K562 (cell line): ENCODE measurements at regions not wholly inside any gene's neighbourhood (a gene's known extent, or its start where the extent isn't known, plus 50 kb on each side); places are given as distances from the start of the nearest gene placed in this dataset.

ENCODE experiments used
- TF ChIP-seq, protein P1 (sequence below), 2 experiments: fragments of 450-650 bp; formaldehyde crosslinking in 1 of 2; IDR thresholded peaks; 2 replicates each; pipeline versions ENCODE4 v1.4.0 to v1.6.1; 2014 to 2020; ENCODE audit warnings: mild to moderate bottlenecking in 2 of 2, borderline replicate concordance in 1 of 2, low read depth in 1 of 2
- TF ChIP-seq, protein P2 (sequence below), 3 experiments: IDR thresholded peaks in 2 of 3; conservative IDR thresholded peaks in 1 of 3; 2 replicates each; pipeline ENCODE4 v1.5.1; 2011 to 2012; ENCODE audit warnings: low read length in 3 of 3, mild to moderate bottlenecking in 3 of 3, control low read depth in 2 of 3, improper control_type of control experiment in 1 of 3, inconsistent platforms in 1 of 3, low read depth in 1 of 3, mixed read lengths in 1 of 3, moderate library complexity in 1 of 3; ENCODE audit not compliant: insufficient read depth in 2 of 3

DNA sequence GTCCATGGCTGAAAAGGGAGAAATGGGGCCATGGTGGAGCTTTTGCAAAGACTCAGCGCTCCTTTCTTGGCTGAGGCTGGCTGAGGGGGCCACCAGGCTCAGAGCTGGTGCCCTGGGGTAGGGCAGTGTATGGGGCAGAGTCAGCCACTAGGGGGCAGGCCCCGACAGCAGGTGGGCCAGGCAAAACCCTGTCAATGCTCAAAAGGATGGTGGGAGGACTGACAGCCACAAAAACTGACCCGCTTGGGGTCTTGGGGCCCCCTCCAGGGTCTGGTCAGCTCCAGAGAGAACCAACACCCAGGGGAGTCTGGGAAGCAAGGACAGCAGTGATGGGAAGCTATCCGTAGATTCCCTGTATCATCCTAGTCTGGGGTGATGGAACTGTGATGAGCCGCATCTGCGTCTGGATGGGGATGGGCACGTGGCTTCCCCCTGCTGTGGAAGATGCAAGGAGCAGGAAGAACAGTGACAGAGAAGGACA is 306.9 kb downstream of the DHX35 start (continued):
- TF ChIP-seq, protein P1, sequence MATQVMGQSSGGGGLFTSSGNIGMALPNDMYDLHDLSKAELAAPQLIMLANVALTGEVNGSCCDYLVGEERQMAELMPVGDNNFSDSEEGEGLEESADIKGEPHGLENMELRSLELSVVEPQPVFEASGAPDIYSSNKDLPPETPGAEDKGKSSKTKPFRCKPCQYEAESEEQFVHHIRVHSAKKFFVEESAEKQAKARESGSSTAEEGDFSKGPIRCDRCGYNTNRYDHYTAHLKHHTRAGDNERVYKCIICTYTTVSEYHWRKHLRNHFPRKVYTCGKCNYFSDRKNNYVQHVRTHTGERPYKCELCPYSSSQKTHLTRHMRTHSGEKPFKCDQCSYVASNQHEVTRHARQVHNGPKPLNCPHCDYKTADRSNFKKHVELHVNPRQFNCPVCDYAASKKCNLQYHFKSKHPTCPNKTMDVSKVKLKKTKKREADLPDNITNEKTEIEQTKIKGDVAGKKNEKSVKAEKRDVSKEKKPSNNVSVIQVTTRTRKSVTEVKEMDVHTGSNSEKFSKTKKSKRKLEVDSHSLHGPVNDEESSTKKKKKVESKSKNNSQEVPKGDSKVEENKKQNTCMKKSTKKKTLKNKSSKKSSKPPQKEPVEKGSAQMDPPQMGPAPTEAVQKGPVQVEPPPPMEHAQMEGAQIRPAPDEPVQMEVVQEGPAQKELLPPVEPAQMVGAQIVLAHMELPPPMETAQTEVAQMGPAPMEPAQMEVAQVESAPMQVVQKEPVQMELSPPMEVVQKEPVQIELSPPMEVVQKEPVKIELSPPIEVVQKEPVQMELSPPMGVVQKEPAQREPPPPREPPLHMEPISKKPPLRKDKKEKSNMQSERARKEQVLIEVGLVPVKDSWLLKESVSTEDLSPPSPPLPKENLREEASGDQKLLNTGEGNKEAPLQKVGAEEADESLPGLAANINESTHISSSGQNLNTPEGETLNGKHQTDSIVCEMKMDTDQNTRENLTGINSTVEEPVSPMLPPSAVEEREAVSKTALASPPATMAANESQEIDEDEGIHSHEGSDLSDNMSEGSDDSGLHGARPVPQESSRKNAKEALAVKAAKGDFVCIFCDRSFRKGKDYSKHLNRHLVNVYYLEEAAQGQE (IDR thresholded peaks at IDR 0.05; ENCODE audit: borderline replicate concordance), result peak; percentile 62; the same call in 1 of the 2 replicates
- TF ChIP-seq, protein P1 (CRISPR knock-in tag; IDR thresholded peaks at IDR 0.05; ENCODE audit: low read depth), result no peak
- TF ChIP-seq, protein P2, sequence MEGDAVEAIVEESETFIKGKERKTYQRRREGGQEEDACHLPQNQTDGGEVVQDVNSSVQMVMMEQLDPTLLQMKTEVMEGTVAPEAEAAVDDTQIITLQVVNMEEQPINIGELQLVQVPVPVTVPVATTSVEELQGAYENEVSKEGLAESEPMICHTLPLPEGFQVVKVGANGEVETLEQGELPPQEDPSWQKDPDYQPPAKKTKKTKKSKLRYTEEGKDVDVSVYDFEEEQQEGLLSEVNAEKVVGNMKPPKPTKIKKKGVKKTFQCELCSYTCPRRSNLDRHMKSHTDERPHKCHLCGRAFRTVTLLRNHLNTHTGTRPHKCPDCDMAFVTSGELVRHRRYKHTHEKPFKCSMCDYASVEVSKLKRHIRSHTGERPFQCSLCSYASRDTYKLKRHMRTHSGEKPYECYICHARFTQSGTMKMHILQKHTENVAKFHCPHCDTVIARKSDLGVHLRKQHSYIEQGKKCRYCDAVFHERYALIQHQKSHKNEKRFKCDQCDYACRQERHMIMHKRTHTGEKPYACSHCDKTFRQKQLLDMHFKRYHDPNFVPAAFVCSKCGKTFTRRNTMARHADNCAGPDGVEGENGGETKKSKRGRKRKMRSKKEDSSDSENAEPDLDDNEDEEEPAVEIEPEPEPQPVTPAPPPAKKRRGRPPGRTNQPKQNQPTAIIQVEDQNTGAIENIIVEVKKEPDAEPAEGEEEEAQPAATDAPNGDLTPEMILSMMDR (IDR thresholded peaks at IDR 0.05 in 2 of 3, conservative IDR thresholded peaks at IDR 0.05 in 1 of 3; ENCODE audit: insufficient read depth in 2 of 3, low read depth in 1 of 3, low read length in 3 of 3), result peak; percentile 79 to 86 (median 84)
